ENCODE measurements at regions not wholly inside any gene's neighbourhood (a gene's known extent, or its start where the extent isn't known, plus 50 kb on each side); places are given as distances from the start of the nearest gene placed in this dataset.
"Not testable (repeated sequence)": the region's sequence is repeated elsewhere in the genome, so short reads cannot be mapped to it uniquely, and the experiment has no call there.

GRCh38 chr5:72644296-72644695, 137.1 kb upstream of the ZNF366 start:
- Histone ChIP-seq H3K36me3 (no peaks in the 10 kb centered on the region), H3K9me3 (no peaks in the 10 kb centered on the region), H3K27me3 (no peaks in the 10 kb centered on the region), H3K4me3 (no peak overlapping the region), H3K27ac (no peak overlapping the region), H3K4me1 (no peaks in the 10 kb centered on the region)
- TF ChIP-seq EP300 (IDR thresholded peaks at IDR 0.05) (no peak), POLR2AphosphoS5 (IDR thresholded peaks at IDR 0.05) (no peak), POLR2A (IDR thresholded peaks at IDR 0.05) (no peak), CTCF (IDR thresholded peaks at IDR 0.05) (no peak)
- no peak for DNase-seq (ENCODE audit: low spot score in 2 of 2)
- 95% methylated on average over 2 of the region's 2 CpGs for WGBS

GRCh38 chr5:72641164-72641563, 134.0 kb upstream of the ZNF366 start:
- H3K4me1 ChIP-seq = no peaks in the 10 kb centered on the region
- no peak for TF ChIP-seq POLR2A (IDR thresholded peaks at IDR 0.05)
- TF ChIP-seq EP300 (IDR thresholded peaks at IDR 0.05) = no peak
- no peak for TF ChIP-seq CTCF (IDR thresholded peaks at IDR 0.05)
- no peak for TF ChIP-seq POLR2AphosphoS5 (IDR thresholded peaks at IDR 0.05)
- H3K4me3 ChIP-seq = no peak overlapping the region
- H3K9me3 ChIP-seq = no peaks in the 10 kb centered on the region
- DNase-seq (ENCODE audit: low spot score in 2 of 2) = no peak
- H3K27ac ChIP-seq = no peak overlapping the region
- H3K27me3 ChIP-seq = no peaks in the 10 kb centered on the region
- WGBS = 92% methylated on average over 2 of the region's 2 CpGs
- no peaks in the 10 kb centered on the region for H3K36me3 ChIP-seq

- H3K36me3 ChIP-seq = no peaks in the 10 kb centered on the region
- H3K27me3 ChIP-seq = no peaks in the 10 kb centered on the region
- H3K4me3 ChIP-seq = no peak overlapping the region
- no peak for TF ChIP-seq EP300 (IDR thresholded peaks at IDR 0.05)
- TF ChIP-seq CTCF (IDR thresholded peaks at IDR 0.05) = no peak
- no peak for TF ChIP-seq POLR2AphosphoS5 (IDR thresholded peaks at IDR 0.05)
- TF ChIP-seq POLR2A (IDR thresholded peaks at IDR 0.05) = no peak
- no peak for DNase-seq (ENCODE audit: low spot score in 2 of 2)
- no peak overlapping the region for H3K27ac ChIP-seq
- no peaks in the 10 kb centered on the region for H3K9me3 ChIP-seq
- peaks cover 9% of the 10 kb centered on the region for H3K4me1 ChIP-seq
These were observed 129.8 kb upstream of the ZNF366 start for GRCh38 chr5:72637058-72637457.

- 100% methylated on average over 2 of the region's 2 CpGs for WGBS
These were observed 129.4 kb upstream of the ZNF366 start for GRCh38 chr5:72636565-72636964.

GRCh38 chr5:72634444-72634843, 127.2 kb upstream of the ZNF366 start:
- Histone ChIP-seq H3K4me3 (no peak overlapping the region), H3K27ac (peak overlapping the region; percentile 60), H3K4me1 (peaks cover 9% of the 10 kb centered on the region), H3K27me3 (no peaks in the 10 kb centered on the region), H3K36me3 (no peaks in the 10 kb centered on the region), H3K9me3 (no peaks in the 10 kb centered on the region)
- TF ChIP-seq POLR2A (IDR thresholded peaks at IDR 0.05) = no peak
- no peak for TF ChIP-seq POLR2AphosphoS5 (IDR thresholded peaks at IDR 0.05)
- no peak for TF ChIP-seq EP300 (IDR thresholded peaks at IDR 0.05)
- TF ChIP-seq CTCF (IDR thresholded peaks at IDR 0.05) = no peak
- WGBS = 80% methylated on average over 2 of the region's 2 CpGs
- DNase-seq (ENCODE audit: low spot score in 2 of 2) = no peak

More at GRCh38 chr5:72636565-72636964, 129.4 kb upstream of the ZNF366 start:
- H3K4me3 ChIP-seq; H3K27ac ChIP-seq; H3K9me3 ChIP-seq; H3K4me1 ChIP-seq; H3K36me3 ChIP-seq; DNase-seq (ENCODE audit: low spot score in 2 of 2); H3K27me3 ChIP-seq: not testable (repeated sequence)

GRCh38 chr5:72633649-72634048, 126.4 kb upstream of the ZNF366 start:
- 60% methylated on average over 1 of the region's 1 CpG for WGBS
- TF ChIP-seq CTCF (IDR thresholded peaks at IDR 0.05) = no peak
- TF ChIP-seq POLR2AphosphoS5 (IDR thresholded peaks at IDR 0.05) = no peak
- no peak for TF ChIP-seq POLR2A (IDR thresholded peaks at IDR 0.05)
- TF ChIP-seq EP300 (IDR thresholded peaks at IDR 0.05) = no peak
- H3K4me1 ChIP-seq = peaks cover 9% of the 10 kb centered on the region
- H3K4me3 ChIP-seq = no peak overlapping the region
- H3K27ac ChIP-seq = peak overlapping the region; percentile 60
- no peaks in the 10 kb centered on the region for H3K9me3 ChIP-seq
- no peaks in the 10 kb centered on the region for H3K36me3 ChIP-seq
- DNase-seq (ENCODE audit: low spot score in 2 of 2) = no peak
- H3K27me3 ChIP-seq = no peaks in the 10 kb centered on the region

Measured in suprapubic skin (tissue), 4 donors.